Activated naive CD4-positive, alpha-beta T cell treated with anti-CD3 and anti-CD28 coated beads for 36 hours (primary cell): ENCODE measurements at regions not wholly inside any gene's neighbourhood (a gene's known extent, or its start where the extent isn't known, plus 50 kb on each side); places are given as distances from the start of the nearest gene placed in this dataset.

Experiments used
- CTCF ChIA-PET: fragments of 350-600 bp; sonication (Branson Sonifier 250); formaldehyde crosslinking; loops from one replicate; lab custom pipeline; 2021; ENCODE audit warnings: antibody characterized with exemption; lab: Charles Lee
- DNase-seq: peaks from one replicate; pipeline ENCODE4 v3.0.0-alpha.2; 2020
- H3K27ac Mint-ChIP-seq: one replicate; pipeline ENCODE4 v1.8.0; 2021; ENCODE audit warnings: mild to moderate bottlenecking, mixed read lengths
- H3K27me3 Mint-ChIP-seq: one replicate; pipeline ENCODE4 v1.8.0; 2021; ENCODE audit warnings: low read depth, mixed read lengths
- H3K36me3 Mint-ChIP-seq: one replicate; pipeline ENCODE4 v1.8.0; 2021; ENCODE audit warnings: low read depth, mixed read lengths
- H3K4me1 Mint-ChIP-seq: one replicate; pipeline ENCODE4 v1.8.0; 2021; ENCODE audit warnings: low read depth, mixed read lengths
- H3K4me3 Mint-ChIP-seq: one replicate; pipeline ENCODE4 v1.8.0; 2021; ENCODE audit warnings: mild to moderate bottlenecking, moderate library complexity, mixed read lengths
- H3K9me3 Mint-ChIP-seq: one replicate; pipeline ENCODE4 v1.8.0; 2021; ENCODE audit warnings: mixed read lengths
- intact Hi-C: fragments of 100-400 bp; cut with micrococcal nuclease; formaldehyde crosslinking; loops from one replicate; pipeline ENCODE4 v1.15.1; 2023

GRCh38 chr5:165956854-165957253 lies 2334.6 kb upstream of the WWC1 start:
- Mint-ChIP-seq H3K27ac (no peak overlapping the region), H3K36me3 (no peaks in the 10 kb centered on the region), H3K4me3 (no peak overlapping the region), H3K4me1 (no peaks in the 10 kb centered on the region), H3K27me3 (no peaks in the 10 kb centered on the region), H3K9me3 (peaks cover 8% of the 10 kb centered on the region)
- no peak for DNase-seq
- intact Hi-C loops: no loop called here
- CTCF ChIA-PET: no interaction called here

- Mint-ChIP-seq H3K9me3 (no peaks in the 10 kb centered on the region), H3K36me3 (no peaks in the 10 kb centered on the region), H3K27me3 (no peaks in the 10 kb centered on the region), H3K4me3 (no peak overlapping the region), H3K4me1 (no peaks in the 10 kb centered on the region), H3K27ac (no peak overlapping the region)
- DNase-seq: no peak
- intact Hi-C loops: no loop called here
- CTCF ChIA-PET: no interaction called here
Observed at GRCh38 chr5:165981671-165982070, 2309.8 kb upstream of the WWC1 start.

GRCh38 chr5:165996201-165996875 lies 2295.1 kb upstream of the WWC1 start:
- Mint-ChIP-seq H3K4me3 (no peak overlapping the region), H3K27me3 (no peaks in the 10 kb centered on the region)

DNA sequence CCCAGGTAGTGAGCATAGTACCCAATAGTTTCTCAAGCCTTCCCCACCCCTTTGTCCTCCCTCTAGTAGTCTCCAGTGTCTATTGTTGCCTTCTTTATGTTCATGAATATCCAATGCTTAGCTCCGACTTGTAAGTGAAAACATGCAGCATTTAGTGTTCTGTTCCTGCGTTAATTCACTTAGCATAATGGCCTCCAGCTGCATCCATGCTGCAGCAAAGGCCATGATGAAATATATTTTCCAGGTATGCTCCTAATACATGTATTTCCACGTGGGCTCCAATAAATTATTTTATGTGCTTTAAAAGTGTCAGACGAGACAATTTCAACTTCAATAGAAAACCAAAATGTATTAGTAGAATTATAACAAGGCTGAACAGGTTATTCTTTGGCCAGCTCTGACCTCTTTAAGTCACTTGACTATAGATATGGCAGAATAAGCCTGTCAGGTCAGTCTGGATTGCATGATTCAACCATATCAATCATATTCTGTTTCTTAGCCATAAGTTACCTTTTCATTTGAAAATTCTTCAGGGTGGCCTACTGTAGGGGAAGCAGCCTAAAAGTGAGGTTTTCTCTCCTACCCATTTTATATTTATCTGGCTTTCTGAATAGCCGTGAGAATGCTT lies 2291.6 kb upstream of the WWC1 start:
- no peak overlapping the region for H3K4me3 Mint-ChIP-seq
- intact Hi-C loops: no loop called here
- H3K36me3 Mint-ChIP-seq: no peaks in the 10 kb centered on the region
- no peak for DNase-seq
- no peaks in the 10 kb centered on the region for H3K27me3 Mint-ChIP-seq
- H3K27ac Mint-ChIP-seq: no peak overlapping the region
- peaks cover 7% of the 10 kb centered on the region for H3K9me3 Mint-ChIP-seq
- CTCF ChIA-PET: no interaction called here
- no peaks in the 10 kb centered on the region for H3K4me1 Mint-ChIP-seq

More at GRCh38 chr5:165996201-165996875, 2295.1 kb upstream of the WWC1 start:
- no peak for DNase-seq
- Mint-ChIP-seq H3K36me3 (no peaks in the 10 kb centered on the region), H3K9me3 (peaks cover 13% of the 10 kb centered on the region), H3K27ac (no peak overlapping the region), H3K4me1 (no peaks in the 10 kb centered on the region)
- CTCF ChIA-PET: no interaction called here
- intact Hi-C loops: no loop called here

- DNase-seq: no peak
- intact Hi-C loops: no loop called here
- Mint-ChIP-seq H3K36me3 (no peaks in the 10 kb centered on the region), H3K27ac (no peak overlapping the region), H3K9me3 (peaks cover 6% of the 10 kb centered on the region), H3K4me3 (no peak overlapping the region), H3K4me1 (no peaks in the 10 kb centered on the region), H3K27me3 (no peaks in the 10 kb centered on the region)
- CTCF ChIA-PET: no interaction called here
Observed at GRCh38 chr5:166004006-166004405, 2287.4 kb upstream of the WWC1 start.

DNA sequence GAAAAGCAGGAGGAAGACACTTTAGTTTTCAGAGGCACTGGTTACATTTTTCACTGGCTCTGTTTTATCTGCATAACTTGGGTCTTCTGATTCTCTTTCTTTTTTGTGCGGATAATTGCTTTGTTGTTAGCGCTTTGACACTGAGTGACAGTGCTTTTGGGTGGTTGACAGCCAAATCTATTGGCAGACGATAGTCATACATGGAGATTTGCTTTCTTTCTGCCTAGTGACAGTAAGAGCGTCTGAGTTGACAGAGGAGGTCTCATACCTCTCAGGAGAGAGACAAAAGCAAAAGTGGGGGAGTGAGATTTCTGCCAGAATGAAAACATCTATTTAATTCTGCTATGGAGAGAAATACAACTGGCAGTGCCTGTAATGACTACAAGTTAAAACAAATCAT lies 2278.0 kb upstream of the WWC1 start:
- no peak overlapping the region for H3K27ac Mint-ChIP-seq
- intact Hi-C loops: no loop called here
- H3K4me3 Mint-ChIP-seq: no peak overlapping the region
- H3K36me3 Mint-ChIP-seq: no peaks in the 10 kb centered on the region
- CTCF ChIA-PET: no interaction called here
- H3K4me1 Mint-ChIP-seq: no peaks in the 10 kb centered on the region
- H3K27me3 Mint-ChIP-seq: no peaks in the 10 kb centered on the region
- no peak for DNase-seq
- peaks cover 15% of the 10 kb centered on the region for H3K9me3 Mint-ChIP-seq

DNA sequence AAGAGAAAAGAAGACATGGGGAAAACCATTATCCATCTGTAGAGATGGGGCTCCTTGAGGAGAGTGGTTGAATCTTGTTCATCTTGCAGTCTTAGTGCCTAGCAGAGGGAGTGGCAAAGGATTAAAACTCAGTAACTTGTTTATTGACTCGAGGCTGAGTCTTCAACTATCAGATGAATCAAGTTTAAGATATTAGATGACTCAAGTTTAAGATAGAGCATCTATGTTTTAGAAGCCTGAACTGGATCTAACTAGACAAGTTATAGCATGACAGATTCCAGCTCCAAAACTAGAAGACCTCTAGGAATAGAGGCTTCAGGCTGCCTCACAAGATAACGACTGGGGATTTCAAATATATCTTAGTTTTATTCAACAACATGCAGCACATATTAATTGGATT lies 2277.2 kb upstream of the WWC1 start:
- H3K27ac Mint-ChIP-seq: no peak overlapping the region
- no peak overlapping the region for H3K4me3 Mint-ChIP-seq
- H3K27me3 Mint-ChIP-seq: no peaks in the 10 kb centered on the region
- no peak for DNase-seq
- CTCF ChIA-PET: no interaction called here
- peaks cover 15% of the 10 kb centered on the region for H3K9me3 Mint-ChIP-seq
- H3K4me1 Mint-ChIP-seq: no peaks in the 10 kb centered on the region
- H3K36me3 Mint-ChIP-seq: no peaks in the 10 kb centered on the region
- intact Hi-C loops: no loop called here

DNA sequence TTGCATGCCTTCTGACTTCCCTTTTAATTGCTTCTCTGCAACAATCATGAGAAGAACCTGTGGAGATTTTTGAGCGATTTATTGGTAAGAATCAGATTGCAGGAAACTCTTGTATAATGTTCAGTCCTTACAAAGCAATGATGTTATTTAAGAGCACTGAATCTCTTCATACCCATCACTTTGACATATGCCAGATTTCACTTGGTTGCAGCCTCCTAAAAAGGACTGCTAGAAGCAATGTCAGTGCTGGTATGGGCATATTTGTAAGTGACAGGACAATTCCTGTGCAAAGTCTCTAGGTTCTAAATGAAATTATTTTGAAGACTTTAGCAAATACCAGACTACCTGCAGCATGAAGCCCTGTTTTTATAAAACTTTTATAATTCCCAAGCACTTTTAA lies 2272.7 kb upstream of the WWC1 start:
- Mint-ChIP-seq H3K27me3 (no peaks in the 10 kb centered on the region), H3K36me3 (no peaks in the 10 kb centered on the region), H3K4me1 (no peaks in the 10 kb centered on the region), H3K9me3 (peaks cover 14% of the 10 kb centered on the region), H3K4me3 (no peak overlapping the region), H3K27ac (no peak overlapping the region)
- no peak for DNase-seq
- CTCF ChIA-PET: no interaction called here
- intact Hi-C loops: no loop called here

DNA sequence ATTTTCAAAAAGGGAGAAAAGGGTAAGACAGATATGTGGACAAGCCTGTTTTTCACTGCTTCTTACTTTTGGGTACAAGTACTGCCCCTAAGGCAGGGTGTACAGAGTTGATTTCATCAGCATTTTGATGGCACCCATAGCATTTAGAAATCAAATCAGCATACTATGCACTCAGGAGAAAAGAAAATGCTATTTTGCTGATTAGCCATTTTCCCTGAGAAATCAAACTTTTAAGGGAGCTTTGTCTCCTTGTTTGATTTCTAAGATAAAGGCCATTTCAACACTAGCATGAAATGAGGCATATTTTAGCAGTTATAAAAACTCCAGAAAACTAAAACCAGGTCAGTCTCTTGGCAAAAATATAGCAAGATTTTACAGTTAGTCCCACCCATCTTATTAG lies 2269.4 kb upstream of the WWC1 start:
- DNase-seq: no peak
- intact Hi-C loops: no loop called here
- Mint-ChIP-seq H3K36me3 (no peaks in the 10 kb centered on the region), H3K4me3 (no peak overlapping the region), H3K9me3 (peaks cover 4% of the 10 kb centered on the region), H3K27me3 (no peaks in the 10 kb centered on the region), H3K27ac (no peak overlapping the region), H3K4me1 (no peaks in the 10 kb centered on the region)
- CTCF ChIA-PET: no interaction called here

DNA sequence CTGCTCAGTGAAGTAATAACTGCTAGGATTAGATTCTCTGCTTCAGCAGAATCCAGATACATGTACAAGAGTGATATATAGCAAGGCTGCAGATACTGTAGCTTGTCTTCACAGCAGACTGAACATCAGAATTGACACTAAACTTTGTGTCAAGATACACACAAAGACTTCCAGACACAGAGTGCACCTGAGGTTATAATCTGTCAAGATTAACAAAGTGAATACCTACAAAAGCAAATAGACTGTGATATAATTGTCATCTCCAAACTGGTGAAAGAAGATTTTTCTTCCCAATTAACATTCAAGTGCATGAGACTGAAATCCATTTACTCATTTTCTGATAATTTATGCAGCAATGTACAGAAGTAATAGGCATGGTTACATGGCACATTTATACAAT lies 2266.5 kb upstream of the WWC1 start:
- no peak overlapping the region for H3K4me3 Mint-ChIP-seq
- no peak overlapping the region for H3K27ac Mint-ChIP-seq
- no peaks in the 10 kb centered on the region for H3K4me1 Mint-ChIP-seq
- intact Hi-C loops: no loop called here
- CTCF ChIA-PET: no interaction called here
- no peaks in the 10 kb centered on the region for H3K27me3 Mint-ChIP-seq
- no peaks in the 10 kb centered on the region for H3K36me3 Mint-ChIP-seq
- no peak for DNase-seq
- H3K9me3 Mint-ChIP-seq: peaks cover 5% of the 10 kb centered on the region

DNA sequence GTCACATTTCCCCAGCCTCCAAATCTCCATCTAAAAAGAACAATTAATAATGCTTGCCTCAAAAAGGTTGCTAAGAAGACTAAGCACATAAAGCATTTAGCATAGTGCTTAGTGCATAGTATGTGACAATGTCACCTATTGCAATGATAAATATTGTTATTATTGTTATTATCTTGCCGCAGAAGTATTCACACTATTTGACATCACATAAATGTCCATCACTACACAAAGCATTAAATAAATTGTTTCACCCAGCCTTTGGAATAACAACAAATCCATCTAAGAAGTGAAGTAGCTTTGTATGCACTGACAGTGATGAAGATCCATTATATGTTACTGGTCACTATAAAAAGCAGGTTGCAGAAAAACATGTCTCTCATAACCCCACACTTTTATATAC lies 2263.9 kb upstream of the WWC1 start:
- DNase-seq: no peak
- Mint-ChIP-seq H3K4me3 (no peak overlapping the region), H3K27ac (no peak overlapping the region), H3K36me3 (no peaks in the 10 kb centered on the region), H3K4me1 (no peaks in the 10 kb centered on the region), H3K27me3 (no peaks in the 10 kb centered on the region), H3K9me3 (peaks cover 4% of the 10 kb centered on the region)
- intact Hi-C loops: no loop called here
- CTCF ChIA-PET: no interaction called here

- H3K27me3 Mint-ChIP-seq: no peaks in the 10 kb centered on the region
- no peak overlapping the region for H3K27ac Mint-ChIP-seq
- CTCF ChIA-PET: no interaction called here
- peaks cover 4% of the 10 kb centered on the region for H3K9me3 Mint-ChIP-seq
- no peaks in the 10 kb centered on the region for H3K36me3 Mint-ChIP-seq
- H3K4me3 Mint-ChIP-seq: no peak overlapping the region
- no peak for DNase-seq
- intact Hi-C loops: no loop called here
- H3K4me1 Mint-ChIP-seq: no peaks in the 10 kb centered on the region
Observed at GRCh38 chr5:166031926-166032325, 2259.5 kb upstream of the WWC1 start.

DNA sequence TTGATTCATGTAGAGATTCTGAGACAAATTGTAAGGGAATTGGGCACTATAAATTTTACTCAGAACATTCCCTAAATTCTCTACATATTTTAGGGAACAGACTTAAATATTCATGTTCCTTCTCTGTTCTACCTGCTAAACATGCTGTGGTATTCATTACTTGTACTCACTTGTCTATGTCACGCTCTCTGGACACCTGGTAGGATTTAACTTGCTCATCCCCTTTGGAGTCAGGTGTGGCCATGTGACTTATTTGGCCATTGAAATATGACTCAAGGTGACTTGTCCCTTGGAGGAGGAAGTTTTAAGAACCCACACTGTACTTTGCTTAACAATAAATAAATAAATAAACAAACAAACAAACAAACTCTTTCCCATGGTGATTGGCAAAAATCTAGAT lies 2258.8 kb upstream of the WWC1 start:
- no peaks in the 10 kb centered on the region for H3K27me3 Mint-ChIP-seq
- intact Hi-C loops: no loop called here
- CTCF ChIA-PET: no interaction called here

More for the DNA sequence above, 2258.8 kb upstream of the WWC1 start:
- no peak for DNase-seq
- Mint-ChIP-seq H3K9me3 (peaks cover 2% of the 10 kb centered on the region), H3K4me1 (no peaks in the 10 kb centered on the region), H3K4me3 (no peak overlapping the region), H3K27ac (no peak overlapping the region), H3K36me3 (no peaks in the 10 kb centered on the region)
